Cardiac fibroblast (primary cell): ENCODE measurements at regions not wholly inside any gene's neighbourhood (a gene's known extent, or its start where the extent isn't known, plus 50 kb on each side); places are given as distances from the start of the nearest gene placed in this dataset.

Experiments
- DNase-seq, 2 donors: peaks; one replicate each; pipeline versions ENCODE4 v3.0.0 to v3.0.0-alpha.2; 2010; ENCODE audit warnings: low read depth in 2 of 2
- H3K4me3 ChIP-seq, 2 donors: replicated peaks in 1 of 2; 1 replicate in 1 of 2; 2 replicates in 1 of 2; pipeline ENCODE4 v1.5.1; 2011; ENCODE audit warnings: low read depth in 2 of 2, low read length in 2 of 2, mild to moderate bottlenecking in 2 of 2, moderate library complexity in 1 of 2
- CTCF ChIP-seq: IDR thresholded peaks from one replicate; pipeline ENCODE4 v1.5.1; 2011; ENCODE audit warnings: low read depth, mild to moderate bottlenecking, low read length, inconsistent platforms

- TF ChIP-seq CTCF, result no peak
- no peak overlapping the region for H3K4me3 ChIP-seq
- no peak for DNase-seq
Measured at GRCh38 chr5:155878991-155879575, 447.9 kb upstream of the SGCD start.

GRCh38 chr5:155884041-155884440 is 442.9 kb upstream of the SGCD start:
- no peak for DNase-seq
- TF ChIP-seq CTCF, result no peak

DNA sequence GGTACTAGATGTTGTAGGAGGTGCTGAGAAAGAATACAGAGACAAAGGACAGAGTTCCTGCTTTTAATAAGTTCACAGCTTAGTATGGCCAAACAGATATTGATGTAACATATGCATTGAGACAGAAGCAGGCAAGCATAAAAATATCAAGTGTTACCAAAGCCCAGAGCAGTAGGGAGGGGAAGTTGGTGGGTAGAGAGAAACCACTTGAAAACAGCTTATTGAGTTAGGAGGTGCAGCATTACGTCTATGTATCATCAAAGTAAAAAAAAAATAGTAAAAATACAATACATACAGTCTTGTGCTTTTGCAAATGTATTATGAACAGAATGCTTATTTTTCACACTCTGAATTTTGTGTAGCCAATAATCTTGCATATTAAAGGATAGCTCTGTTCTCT is 441.8 kb upstream of the SGCD start:
- no peak overlapping the region for H3K4me3 ChIP-seq
- no peak for TF ChIP-seq CTCF
- no peak for DNase-seq

More at GRCh38 chr5:155884041-155884440, 442.9 kb upstream of the SGCD start:
- H3K4me3 ChIP-seq, result no peak overlapping the region

DNA sequence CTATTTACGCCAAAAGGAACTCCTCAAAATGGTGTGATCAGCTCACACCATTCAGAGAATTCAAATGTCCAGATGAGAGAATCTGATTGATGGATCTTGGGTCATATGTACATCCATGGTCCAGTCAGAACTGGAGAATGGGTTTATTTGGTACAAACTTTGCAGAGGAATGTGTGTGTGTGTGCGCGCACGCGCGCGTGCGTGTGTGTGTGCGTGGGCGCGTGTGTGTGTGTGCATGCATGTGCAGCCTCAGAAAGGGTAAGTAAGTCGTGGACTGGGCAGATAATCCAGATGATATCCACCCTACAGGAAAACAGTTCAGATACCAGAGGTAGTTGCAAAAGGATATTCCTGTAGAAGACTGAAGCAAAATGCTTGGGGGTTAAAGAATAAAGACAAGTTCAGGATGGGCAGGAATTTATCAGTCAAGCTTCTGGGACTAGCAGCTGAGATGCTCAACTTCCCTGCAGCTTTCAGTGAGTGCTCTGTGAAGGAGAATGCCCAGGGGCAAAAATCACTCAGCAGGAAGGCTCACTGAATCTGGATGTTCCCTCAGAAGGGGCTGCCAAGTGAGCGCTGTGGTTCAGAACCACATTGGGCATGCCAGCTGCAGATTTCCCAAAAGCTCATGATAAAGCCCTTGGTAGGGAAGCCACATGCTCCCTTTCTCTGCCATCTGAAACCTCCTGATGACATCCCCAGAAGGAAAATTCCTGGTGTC is 440.5 kb upstream of the SGCD start:
- no peak for TF ChIP-seq CTCF
- no peak for DNase-seq
- no peak overlapping the region for H3K4me3 ChIP-seq

- TF ChIP-seq CTCF, result no peak
- no peak overlapping the region for H3K4me3 ChIP-seq
- no peak for DNase-seq
Measured at GRCh38 chr5:155895484-155895883, 431.5 kb upstream of the SGCD start.

GRCh38 chr5:155897761-155898160 is 429.2 kb upstream of the SGCD start:
- DNase-seq, result no peak
- no peak for TF ChIP-seq CTCF
- no peak overlapping the region for H3K4me3 ChIP-seq
